Uterus (tissue), 2 donors: ENCODE measurements at regions not wholly inside any gene's neighbourhood (a gene's known extent, or its start where the extent isn't known, plus 50 kb on each side); places are given as distances from the start of the nearest gene placed in this dataset.

Experiments used
- POLR2A ChIP-seq, 2 donors: fragments of 450-650 bp; IDR thresholded peaks; one replicate each; pipeline ENCODE4 v1.6.1; 2016; ENCODE audit warnings: antibody characterized with exemption in 2 of 2, mild to moderate bottlenecking in 1 of 2, moderate library complexity in 1 of 2
- TF ChIP-seq, protein P1 (sequence below), 4 experiments: fragments of 200-600 bp in 2 of 4; fragments of 450-650 bp in 2 of 4; sonication (generic) in 2 of 4; IDR thresholded peaks; one replicate each; pipeline ENCODE4 v1.5.1; 2016 to 2019; ENCODE audit warnings: antibody characterized with exemption in 4 of 4, mild to moderate bottlenecking in 2 of 4, moderate library complexity in 1 of 4

DNA sequence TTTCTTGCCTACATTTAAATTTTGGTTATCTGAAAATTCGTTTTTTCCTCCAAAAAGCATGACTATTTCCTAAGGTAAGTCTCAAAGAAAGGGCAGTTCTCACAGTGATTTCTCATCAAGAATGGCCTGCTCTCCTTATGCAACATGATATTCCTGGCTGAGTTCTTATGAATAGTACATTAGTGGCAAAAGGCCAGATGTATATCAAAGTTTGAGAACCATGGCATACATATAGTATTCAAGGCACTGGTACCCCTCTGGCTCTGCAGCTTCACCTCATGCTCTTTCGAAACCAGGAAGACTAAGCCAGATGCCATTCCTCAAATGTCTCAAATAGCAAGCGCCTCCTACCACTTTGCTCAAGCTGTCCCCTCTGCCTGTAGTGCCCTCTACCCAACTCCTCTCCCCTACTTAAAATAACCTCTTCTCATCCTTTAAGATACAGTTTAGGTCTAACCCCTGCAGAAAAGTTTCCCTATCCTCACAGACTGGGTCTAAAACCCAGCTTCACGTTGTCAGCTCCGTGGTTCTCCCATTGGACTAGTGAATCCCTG lies 280.3 kb downstream of the HACE1 start:
- no peak for TF ChIP-seq POLR2A (IDR thresholded peaks at IDR 0.05)
- TF ChIP-seq, protein P1, sequence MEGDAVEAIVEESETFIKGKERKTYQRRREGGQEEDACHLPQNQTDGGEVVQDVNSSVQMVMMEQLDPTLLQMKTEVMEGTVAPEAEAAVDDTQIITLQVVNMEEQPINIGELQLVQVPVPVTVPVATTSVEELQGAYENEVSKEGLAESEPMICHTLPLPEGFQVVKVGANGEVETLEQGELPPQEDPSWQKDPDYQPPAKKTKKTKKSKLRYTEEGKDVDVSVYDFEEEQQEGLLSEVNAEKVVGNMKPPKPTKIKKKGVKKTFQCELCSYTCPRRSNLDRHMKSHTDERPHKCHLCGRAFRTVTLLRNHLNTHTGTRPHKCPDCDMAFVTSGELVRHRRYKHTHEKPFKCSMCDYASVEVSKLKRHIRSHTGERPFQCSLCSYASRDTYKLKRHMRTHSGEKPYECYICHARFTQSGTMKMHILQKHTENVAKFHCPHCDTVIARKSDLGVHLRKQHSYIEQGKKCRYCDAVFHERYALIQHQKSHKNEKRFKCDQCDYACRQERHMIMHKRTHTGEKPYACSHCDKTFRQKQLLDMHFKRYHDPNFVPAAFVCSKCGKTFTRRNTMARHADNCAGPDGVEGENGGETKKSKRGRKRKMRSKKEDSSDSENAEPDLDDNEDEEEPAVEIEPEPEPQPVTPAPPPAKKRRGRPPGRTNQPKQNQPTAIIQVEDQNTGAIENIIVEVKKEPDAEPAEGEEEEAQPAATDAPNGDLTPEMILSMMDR (IDR thresholded peaks at IDR 0.05): no peak
